NCI-H2107 (cell line): ENCODE measurements at regions not wholly inside any gene's neighbourhood (a gene's known extent, or its start where the extent isn't known, plus 50 kb on each side); places are given as distances from the start of the nearest gene placed in this dataset.
A peak's percentile ranks its signal among the peaks of the same experiment; 100 is the strongest.

Source experiments
- DNase-seq: peaks from one replicate; lab custom pipeline; 2025; lab: John Stamatoyannopoulos, UW

- no peak for DNase-seq
These were observed 51.4 kb upstream of the SOX2 start for GRCh38 chr3:181660337-181660736.

GRCh38 chr3:181637456-181637855, 74.3 kb upstream of the SOX2 start:
- no peak for DNase-seq

- DNase-seq, result no peak
These were observed 74.7 kb upstream of the SOX2 start for GRCh38 chr3:181637056-181637455.

- no peak for DNase-seq
These were observed 76.6 kb upstream of the SOX2 start for GRCh38 chr3:181635141-181635540.

- DNase-seq, result no peak
These were observed 78.2 kb upstream of the SOX2 start for GRCh38 chr3:181633556-181633955.

- no peak for DNase-seq
These were observed 79.8 kb upstream of the SOX2 start for GRCh38 chr3:181631901-181632300.

GRCh38 chr3:181630853-181631252, 80.9 kb upstream of the SOX2 start:
- no peak for DNase-seq

- DNase-seq, result no peak
These were observed 82.0 kb upstream of the SOX2 start for GRCh38 chr3:181629711-181630110.

GRCh38 chr3:181629029-181629428, 82.7 kb upstream of the SOX2 start:
- no peak for DNase-seq

- no peak for DNase-seq
These were observed 83.3 kb upstream of the SOX2 start for GRCh38 chr3:181628384-181628783.

GRCh38 chr3:181626036-181626435, 85.7 kb upstream of the SOX2 start:
- no peak for DNase-seq

GRCh38 chr3:181623924-181624694, 87.6 kb upstream of the SOX2 start:
- DNase-seq, result peak; percentile 33

GRCh38 chr3:181622365-181622764, 89.4 kb upstream of the SOX2 start:
- DNase-seq, result no peak

GRCh38 chr3:181619897-181620296, 91.8 kb upstream of the SOX2 start:
- DNase-seq, result no peak

- no peak for DNase-seq
These were observed 93.5 kb upstream of the SOX2 start for GRCh38 chr3:181618260-181618659.

- DNase-seq, result no peak
These were observed 95.3 kb upstream of the SOX2 start for GRCh38 chr3:181616088-181617070.

GRCh38 chr3:181615666-181616065, 96.1 kb upstream of the SOX2 start:
- no peak for DNase-seq

- DNase-seq, result no peak
These were observed 96.8 kb upstream of the SOX2 start for GRCh38 chr3:181614878-181615277.

GRCh38 chr3:181613813-181614212, 97.9 kb upstream of the SOX2 start:
- no peak for DNase-seq

- DNase-seq, result no peak
These were observed 98.5 kb upstream of the SOX2 start for GRCh38 chr3:181613191-181613590.

GRCh38 chr3:181610973-181611265, 100.8 kb upstream of the SOX2 start:
- peak; percentile 46 for DNase-seq

- DNase-seq, result no peak
These were observed 101.4 kb upstream of the SOX2 start for GRCh38 chr3:181610083-181610972.
